Activated B cell treated with CpG ODN at 0.5 μM for 24 hours (primary cell): ENCODE measurements at regions not wholly inside any gene's neighbourhood (a gene's known extent, or its start where the extent isn't known, plus 50 kb on each side); places are given as distances from the start of the nearest gene placed in this dataset.

Experiments
- ATAC-seq: fragments of 200-7000 bp; cut with Tn5 transposase; one replicate; pipeline ENCODE4 v1.10.0; 2021; ENCODE audit warnings: low read depth, mild to moderate bottlenecking, moderate library complexity
- CTCF ChIA-PET: fragments of 350-600 bp; sonication (Branson Sonifier 250); formaldehyde crosslinking; loops from one replicate; lab custom pipeline; 2021; ENCODE audit warnings: antibody characterized with exemption; lab: Charles Lee
- POLR2A ChIA-PET: fragments of 350-600 bp; sonication (Branson Sonifier 250); formaldehyde crosslinking; loops from one replicate; lab custom pipeline; 2021; ENCODE audit warnings: antibody characterized with exemption; lab: Charles Lee
- DNase-seq: peaks from one replicate; pipeline ENCODE4 v3.0.0; 2022
- H3K27ac Mint-ChIP-seq: one replicate; pipeline ENCODE4 v1.8.0; 2020; ENCODE audit warnings: mixed read lengths
- H3K27me3 Mint-ChIP-seq: one replicate; pipeline ENCODE4 v1.8.0; 2021; ENCODE audit warnings: mixed read lengths
- H3K36me3 Mint-ChIP-seq: one replicate; pipeline ENCODE4 v1.8.0; 2021; ENCODE audit warnings: low read depth, mixed read lengths
- H3K4me1 Mint-ChIP-seq: one replicate; pipeline ENCODE4 v1.8.0; 2021; ENCODE audit warnings: mixed read lengths
- H3K4me3 Mint-ChIP-seq: one replicate; pipeline ENCODE4 v1.8.0; 2020; ENCODE audit warnings: mild to moderate bottlenecking, mixed read lengths
- H3K9me3 Mint-ChIP-seq: one replicate; pipeline ENCODE4 v1.8.0; 2020; ENCODE audit warnings: mixed read lengths
- CTCF ChIP-seq: fragments of 200-600 bp; IDR thresholded peaks from one replicate; pipeline ENCODE4 v1.8.0; 2022; ENCODE audit warnings: antibody characterized with exemption, mild to moderate bottlenecking
- intact Hi-C: fragments of 100-400 bp; cut with micrococcal nuclease; formaldehyde crosslinking; loops from one replicate; pipeline ENCODE4 v1.15.1; 2024

- H3K4me1 Mint-ChIP-seq, result peaks cover 6% of the 10 kb centered on the region
Measured at GRCh38 chr1:166485620-166486019, 318.8 kb upstream of the FAM78B start.

GRCh38 chr1:166488327-166488726 is 321.5 kb upstream of the FAM78B start:
- no peak overlapping the region for H3K4me3 Mint-ChIP-seq
- DNase-seq (no peak), ATAC-seq (no peak)
- no peaks in the 10 kb centered on the region for H3K36me3 Mint-ChIP-seq
- peaks cover 2% of the 10 kb centered on the region for H3K27me3 Mint-ChIP-seq
- CTCF ChIA-PET, result interaction anchor here (5.3 kb wide), 1 partner anchor 8 kb away, joined by 46 read pairs; no protein-coding TSS in a partner anchor
- H3K4me1 Mint-ChIP-seq, result peaks cover 6% of the 10 kb centered on the region
- H3K9me3 Mint-ChIP-seq, result peaks cover 2% of the 10 kb centered on the region
- H3K27ac Mint-ChIP-seq, result no peak overlapping the region
- intact Hi-C loops, result loop anchor here (2.0 kb wide), 1 partner anchor 890 kb away; no protein-coding TSS in a partner anchor
- POLR2A ChIA-PET, result no interaction called here
- no peak for TF ChIP-seq CTCF

More at GRCh38 chr1:166485620-166486019, 318.8 kb upstream of the FAM78B start:
- DNase-seq (no peak), ATAC-seq (no peak)
- ChIA-PET POLR2A (no interaction called here), CTCF (no interaction called here)
- no peaks in the 10 kb centered on the region for H3K36me3 Mint-ChIP-seq
- H3K27me3 Mint-ChIP-seq, result no peaks in the 10 kb centered on the region
- intact Hi-C loops, result no loop called here
- H3K4me3 Mint-ChIP-seq, result no peak overlapping the region
- H3K27ac Mint-ChIP-seq, result no peak overlapping the region
- no peak for TF ChIP-seq CTCF
- H3K9me3 Mint-ChIP-seq, result no peaks in the 10 kb centered on the region

- Mint-ChIP-seq H3K27me3 (peaks cover 2% of the 10 kb centered on the region), H3K9me3 (peaks cover 2% of the 10 kb centered on the region), H3K4me1 (peaks cover 6% of the 10 kb centered on the region), H3K4me3 (no peak overlapping the region), H3K27ac (no peak overlapping the region), H3K36me3 (no peaks in the 10 kb centered on the region)
- CTCF ChIA-PET, result interaction anchor here (0.9 to 5.3 kb wide), 2 partner anchors 9 to 569 kb away, joined by 4 to 46 read pairs; no protein-coding TSS in a partner anchor
- ATAC-seq (no peak), DNase-seq (no peak)
- TF ChIP-seq CTCF, result no peak
- POLR2A ChIA-PET, result interaction anchor here (1.0 to 1.9 kb wide), 4 partner anchors 8 to 731 kb away, joined by 4 to 15 read pairs (median 6); partner anchors contain the start of genes POGK and TMCO1
- intact Hi-C loops, result loop anchor here (1.0 to 2.0 kb wide), 2 partner anchors 859 to 891 kb away; no protein-coding TSS in a partner anchor
Measured at GRCh38 chr1:166489356-166489669, 322.5 kb upstream of the FAM78B start.

GRCh38 chr1:166489670-166490436 is 323.1 kb upstream of the FAM78B start:
- no peak for TF ChIP-seq CTCF
- POLR2A ChIA-PET, result interaction anchor here (0.7 to 1.9 kb wide), 6 partner anchors 9 to 730 kb away, joined by 3 to 15 read pairs (median 4); partner anchors contain the start of genes POGK, TADA1 and TMCO1
- no peak overlapping the region for H3K27ac Mint-ChIP-seq

More at GRCh38 chr1:166489670-166490436, 323.1 kb upstream of the FAM78B start:
- H3K27me3 Mint-ChIP-seq, result peaks cover 3% of the 10 kb centered on the region
- no peaks in the 10 kb centered on the region for H3K36me3 Mint-ChIP-seq
- DNase-seq, result peak; percentile 34
- ATAC-seq, result peak; percentile 77
- CTCF ChIA-PET, result interaction anchor here (0.8 to 5.3 kb wide), 3 partner anchors 10 to 889 kb away, joined by 3 to 46 read pairs (median 4); no protein-coding TSS in a partner anchor
- peaks cover 6% of the 10 kb centered on the region for H3K4me1 Mint-ChIP-seq
- intact Hi-C loops, result loop anchor here (1.0 to 5.0 kb wide), 5 partner anchors 347 to 1447 kb away; partner anchors contain the start of genes DCAF6, MPC2, POGK and TMCO1
- H3K9me3 Mint-ChIP-seq, result peaks cover 2% of the 10 kb centered on the region
- no peak overlapping the region for H3K4me3 Mint-ChIP-seq
